ENCODE measurements at regions not wholly inside any gene's neighbourhood (a gene's known extent, or its start where the extent isn't known, plus 50 kb on each side); places are given as distances from the start of the nearest gene placed in this dataset.
A peak's percentile ranks its signal among the peaks of the same experiment; 100 is the strongest.
"Not testable (repeated sequence)": the region's sequence is repeated elsewhere in the genome, so short reads cannot be mapped to it uniquely, and the experiment has no call there.

- H3K4me3 ChIP-seq, result no peak overlapping the region
- peak in 2 of 7 donors; percentile 9 to 18 for DNase-seq
- WGBS, 4 donors, result 45 to 59% (median 52%) methylated on average over 4 to 6 of the region's 6 CpGs
- no peak for TF ChIP-seq POLR2A (IDR thresholded peaks at IDR 0.05)
- TF ChIP-seq CTCF (IDR thresholded peaks at IDR 0.05), result no peak
- no peak overlapping the region for H3K27ac ChIP-seq
- H3K4me1 ChIP-seq (replicated peaks in 1 of 2), result no peaks in the 10 kb centered on the region
- intact Hi-C loops (cut with DNase I), result no loop called here
- no peaks in the 10 kb centered on the region for H3K36me3 ChIP-seq (replicated peaks in 1 of 2)
- no peaks in the 10 kb centered on the region for H3K9me3 ChIP-seq (replicated peaks in 1 of 3)
- H3K27me3 ChIP-seq, result no peaks in the 10 kb centered on the region
Observed at GRCh38 chr10:23918090-23918723, 290.7 kb upstream of the KIAA1217 start.

GRCh38 chr10:23918839-23919238 is 290.1 kb upstream of the KIAA1217 start:
- no peaks in the 10 kb centered on the region for H3K36me3 ChIP-seq (replicated peaks in 1 of 2)
- TF ChIP-seq CTCF (IDR thresholded peaks at IDR 0.05) (no peak), POLR2A (IDR thresholded peaks at IDR 0.05) (no peak)
- no peak for DNase-seq
- H3K4me1 ChIP-seq (replicated peaks in 1 of 2), result no peaks in the 10 kb centered on the region
- H3K27me3 ChIP-seq, result no peaks in the 10 kb centered on the region
- intact Hi-C loops (cut with DNase I), result no loop called here
- H3K4me3 ChIP-seq, result no peak overlapping the region
- no peaks in the 10 kb centered on the region for H3K9me3 ChIP-seq (replicated peaks in 1 of 3)
- no peak overlapping the region for H3K27ac ChIP-seq

GRCh38 chr10:23927576-23928325 is 281.2 kb upstream of the KIAA1217 start:
- no peaks in the 10 kb centered on the region for H3K36me3 ChIP-seq (replicated peaks in 1 of 2)
- H3K4me1 ChIP-seq (replicated peaks in 1 of 2), result no peaks in the 10 kb centered on the region
- no peak overlapping the region for H3K27ac ChIP-seq
- no peaks in the 10 kb centered on the region for H3K27me3 ChIP-seq
- intact Hi-C loops (cut with DNase I), result no loop called here
- H3K4me3 ChIP-seq, result no peak overlapping the region
- WGBS, 4 donors, result 59 to 63% (median 62%) methylated on average over 8 of the region's 8 CpGs
- DNase-seq, result peak in 2 of 7 donors; percentile 3 to 23
- TF ChIP-seq POLR2A (IDR thresholded peaks at IDR 0.05), result no peak
- no peak for TF ChIP-seq CTCF (IDR thresholded peaks at IDR 0.05)
- H3K9me3 ChIP-seq (replicated peaks in 1 of 3), result no peaks in the 10 kb centered on the region

DNA sequence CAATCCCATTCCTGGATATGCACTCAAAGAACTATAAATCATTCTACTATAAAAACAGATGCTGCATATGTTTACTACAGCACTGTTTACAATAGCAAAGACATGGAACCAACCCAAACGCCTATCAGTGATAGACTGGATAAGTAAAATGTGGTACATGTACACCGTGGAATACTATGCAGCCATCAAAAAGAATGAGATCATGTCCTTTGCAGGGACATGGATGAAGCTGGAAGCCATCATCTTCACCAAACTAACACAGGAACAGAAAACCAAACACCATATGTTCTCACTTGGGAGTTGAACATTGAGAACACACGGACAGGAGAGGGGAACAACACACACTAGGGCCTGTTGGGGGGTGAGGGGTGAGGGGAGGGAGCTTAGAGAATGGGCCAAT is 274.9 kb upstream of the KIAA1217 start:
- H3K27me3 ChIP-seq; H3K4me3 ChIP-seq; H3K36me3 ChIP-seq (replicated peaks in 1 of 2); DNase-seq; intact Hi-C loops (cut with DNase I); H3K4me1 ChIP-seq (replicated peaks in 1 of 2); H3K9me3 ChIP-seq (replicated peaks in 1 of 3); H3K27ac ChIP-seq: not testable (repeated sequence)
- 56 to 76% (median 69%) methylated on average over 3 of the region's 3 CpGs for WGBS, 4 donors

DNA sequence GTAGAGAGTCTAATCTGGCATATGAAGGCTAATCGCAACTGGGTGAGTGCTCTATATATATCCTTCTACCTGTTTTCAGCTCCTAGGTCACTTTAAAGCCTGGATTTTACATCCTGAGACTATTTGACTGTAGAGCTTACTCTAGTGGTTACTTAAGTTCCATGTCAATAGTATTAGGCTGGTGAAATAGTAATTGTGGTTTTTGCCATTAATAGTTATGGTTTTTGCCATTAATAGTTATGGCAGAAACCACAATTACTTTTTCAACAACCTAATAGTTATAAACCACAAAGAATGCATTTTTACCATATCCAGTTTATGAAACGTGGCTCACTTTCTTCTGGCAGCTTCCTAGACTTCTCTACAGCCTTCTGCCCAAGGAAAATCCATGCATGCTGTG is 263.1 kb upstream of the KIAA1217 start:
- TF ChIP-seq CTCF (IDR thresholded peaks at IDR 0.05) (no peak), POLR2A (IDR thresholded peaks at IDR 0.05) (no peak)
- Histone ChIP-seq H3K4me1 (replicated peaks in 1 of 2) (no peaks in the 10 kb centered on the region), H3K36me3 (replicated peaks in 1 of 2) (no peaks in the 10 kb centered on the region), H3K27ac (no peak overlapping the region), H3K4me3 (no peak overlapping the region), H3K9me3 (replicated peaks in 1 of 3) (no peaks in the 10 kb centered on the region), H3K27me3 (no peaks in the 10 kb centered on the region)
- no peak for DNase-seq
- intact Hi-C loops (cut with DNase I), result no loop called here
- WGBS, 4 donors, result 58 to 65% (median 63%) methylated on average over 2 of the region's 2 CpGs
